ENCODE measurements at regions not wholly inside any gene's neighbourhood (a gene's known extent, or its start where the extent isn't known, plus 50 kb on each side); places are given as distances from the start of the nearest gene placed in this dataset.

DNA sequence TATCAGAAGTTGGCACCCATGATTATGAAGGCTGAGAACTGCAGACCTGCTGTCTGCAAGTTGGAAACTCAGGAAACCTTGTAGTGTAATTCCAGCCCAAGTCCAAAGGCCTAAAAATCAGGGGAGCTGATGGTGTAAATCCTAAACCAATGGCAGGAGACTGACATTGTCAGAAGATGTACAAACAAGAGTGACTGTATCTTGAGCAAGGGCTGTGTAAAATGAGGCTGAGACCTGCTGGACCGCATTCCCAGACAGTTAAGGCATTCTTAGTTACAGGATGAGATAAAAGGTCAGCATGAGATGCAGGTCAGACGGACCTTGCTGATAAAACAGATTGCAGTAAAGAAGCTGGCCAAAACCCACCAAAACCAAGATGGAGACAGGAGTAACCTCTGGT, 147.7 kb downstream of the COG6 start (continued):
- TF ChIP-seq SIX5 (IDR thresholded peaks at IDR 0.05; ENCODE audit: low read depth, low read length, severe bottlenecking), result no peak
- TF ChIP-seq, protein P1, sequence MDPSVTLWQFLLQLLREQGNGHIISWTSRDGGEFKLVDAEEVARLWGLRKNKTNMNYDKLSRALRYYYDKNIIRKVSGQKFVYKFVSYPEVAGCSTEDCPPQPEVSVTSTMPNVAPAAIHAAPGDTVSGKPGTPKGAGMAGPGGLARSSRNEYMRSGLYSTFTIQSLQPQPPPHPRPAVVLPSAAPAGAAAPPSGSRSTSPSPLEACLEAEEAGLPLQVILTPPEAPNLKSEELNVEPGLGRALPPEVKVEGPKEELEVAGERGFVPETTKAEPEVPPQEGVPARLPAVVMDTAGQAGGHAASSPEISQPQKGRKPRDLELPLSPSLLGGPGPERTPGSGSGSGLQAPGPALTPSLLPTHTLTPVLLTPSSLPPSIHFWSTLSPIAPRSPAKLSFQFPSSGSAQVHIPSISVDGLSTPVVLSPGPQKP (IDR thresholded peaks at IDR 0.05; ENCODE audit: low read depth, low read length), result no peak
- TF ChIP-seq, protein P2, sequence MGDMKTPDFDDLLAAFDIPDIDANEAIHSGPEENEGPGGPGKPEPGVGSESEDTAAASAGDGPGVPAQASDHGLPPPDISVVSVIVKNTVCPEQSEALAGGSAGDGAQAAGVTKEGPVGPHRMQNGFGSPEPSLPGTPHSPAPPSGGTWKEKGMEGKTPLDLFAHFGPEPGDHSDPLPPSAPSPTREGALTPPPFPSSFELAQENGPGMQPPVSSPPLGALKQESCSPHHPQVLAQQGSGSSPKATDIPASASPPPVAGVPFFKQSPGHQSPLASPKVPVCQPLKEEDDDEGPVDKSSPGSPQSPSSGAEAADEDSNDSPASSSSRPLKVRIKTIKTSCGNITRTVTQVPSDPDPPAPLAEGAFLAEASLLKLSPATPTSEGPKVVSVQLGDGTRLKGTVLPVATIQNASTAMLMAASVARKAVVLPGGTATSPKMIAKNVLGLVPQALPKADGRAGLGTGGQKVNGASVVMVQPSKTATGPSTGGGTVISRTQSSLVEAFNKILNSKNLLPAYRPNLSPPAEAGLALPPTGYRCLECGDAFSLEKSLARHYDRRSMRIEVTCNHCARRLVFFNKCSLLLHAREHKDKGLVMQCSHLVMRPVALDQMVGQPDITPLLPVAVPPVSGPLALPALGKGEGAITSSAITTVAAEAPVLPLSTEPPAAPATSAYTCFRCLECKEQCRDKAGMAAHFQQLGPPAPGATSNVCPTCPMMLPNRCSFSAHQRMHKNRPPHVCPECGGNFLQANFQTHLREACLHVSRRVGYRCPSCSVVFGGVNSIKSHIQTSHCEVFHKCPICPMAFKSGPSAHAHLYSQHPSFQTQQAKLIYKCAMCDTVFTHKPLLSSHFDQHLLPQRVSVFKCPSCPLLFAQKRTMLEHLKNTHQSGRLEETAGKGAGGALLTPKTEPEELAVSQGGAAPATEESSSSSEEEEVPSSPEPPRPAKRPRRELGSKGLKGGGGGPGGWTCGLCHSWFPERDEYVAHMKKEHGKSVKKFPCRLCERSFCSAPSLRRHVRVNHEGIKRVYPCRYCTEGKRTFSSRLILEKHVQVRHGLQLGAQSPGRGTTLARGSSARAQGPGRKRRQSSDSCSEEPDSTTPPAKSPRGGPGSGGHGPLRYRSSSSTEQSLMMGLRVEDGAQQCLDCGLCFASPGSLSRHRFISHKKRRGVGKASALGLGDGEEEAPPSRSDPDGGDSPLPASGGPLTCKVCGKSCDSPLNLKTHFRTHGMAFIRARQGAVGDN (IDR thresholded peaks at IDR 0.05), result no peak
- TF ChIP-seq, protein P3, sequence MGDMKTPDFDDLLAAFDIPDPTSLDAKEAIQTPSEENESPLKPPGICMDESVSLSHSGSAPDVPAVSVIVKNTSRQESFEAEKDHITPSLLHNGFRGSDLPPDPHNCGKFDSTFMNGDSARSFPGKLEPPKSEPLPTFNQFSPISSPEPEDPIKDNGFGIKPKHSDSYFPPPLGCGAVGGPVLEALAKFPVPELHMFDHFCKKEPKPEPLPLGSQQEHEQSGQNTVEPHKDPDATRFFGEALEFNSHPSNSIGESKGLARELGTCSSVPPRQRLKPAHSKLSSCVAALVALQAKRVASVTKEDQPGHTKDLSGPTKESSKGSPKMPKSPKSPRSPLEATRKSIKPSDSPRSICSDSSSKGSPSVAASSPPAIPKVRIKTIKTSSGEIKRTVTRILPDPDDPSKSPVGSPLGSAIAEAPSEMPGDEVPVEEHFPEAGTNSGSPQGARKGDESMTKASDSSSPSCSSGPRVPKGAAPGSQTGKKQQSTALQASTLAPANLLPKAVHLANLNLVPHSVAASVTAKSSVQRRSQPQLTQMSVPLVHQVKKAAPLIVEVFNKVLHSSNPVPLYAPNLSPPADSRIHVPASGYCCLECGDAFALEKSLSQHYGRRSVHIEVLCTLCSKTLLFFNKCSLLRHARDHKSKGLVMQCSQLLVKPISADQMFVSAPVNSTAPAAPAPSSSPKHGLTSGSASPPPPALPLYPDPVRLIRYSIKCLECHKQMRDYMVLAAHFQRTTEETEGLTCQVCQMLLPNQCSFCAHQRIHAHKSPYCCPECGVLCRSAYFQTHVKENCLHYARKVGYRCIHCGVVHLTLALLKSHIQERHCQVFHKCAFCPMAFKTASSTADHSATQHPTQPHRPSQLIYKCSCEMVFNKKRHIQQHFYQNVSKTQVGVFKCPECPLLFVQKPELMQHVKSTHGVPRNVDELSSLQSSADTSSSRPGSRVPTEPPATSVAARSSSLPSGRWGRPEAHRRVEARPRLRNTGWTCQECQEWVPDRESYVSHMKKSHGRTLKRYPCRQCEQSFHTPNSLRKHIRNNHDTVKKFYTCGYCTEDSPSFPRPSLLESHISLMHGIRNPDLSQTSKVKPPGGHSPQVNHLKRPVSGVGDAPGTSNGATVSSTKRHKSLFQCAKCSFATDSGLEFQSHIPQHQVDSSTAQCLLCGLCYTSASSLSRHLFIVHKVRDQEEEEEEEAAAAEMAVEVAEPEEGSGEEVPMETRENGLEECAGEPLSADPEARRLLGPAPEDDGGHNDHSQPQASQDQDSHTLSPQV (IDR thresholded peaks at IDR 0.05), result no peak
- TF ChIP-seq, protein P4, sequence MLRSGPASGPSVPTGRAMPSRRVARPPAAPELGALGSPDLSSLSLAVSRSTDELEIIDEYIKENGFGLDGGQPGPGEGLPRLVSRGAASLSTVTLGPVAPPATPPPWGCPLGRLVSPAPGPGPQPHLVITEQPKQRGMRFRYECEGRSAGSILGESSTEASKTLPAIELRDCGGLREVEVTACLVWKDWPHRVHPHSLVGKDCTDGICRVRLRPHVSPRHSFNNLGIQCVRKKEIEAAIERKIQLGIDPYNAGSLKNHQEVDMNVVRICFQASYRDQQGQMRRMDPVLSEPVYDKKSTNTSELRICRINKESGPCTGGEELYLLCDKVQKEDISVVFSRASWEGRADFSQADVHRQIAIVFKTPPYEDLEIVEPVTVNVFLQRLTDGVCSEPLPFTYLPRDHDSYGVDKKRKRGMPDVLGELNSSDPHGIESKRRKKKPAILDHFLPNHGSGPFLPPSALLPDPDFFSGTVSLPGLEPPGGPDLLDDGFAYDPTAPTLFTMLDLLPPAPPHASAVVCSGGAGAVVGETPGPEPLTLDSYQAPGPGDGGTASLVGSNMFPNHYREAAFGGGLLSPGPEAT (IDR thresholded peaks at IDR 0.05; ENCODE audit: low read depth), result no peak
